ENCODE measurements at regions not wholly inside any gene's neighbourhood (a gene's known extent, or its start where the extent isn't known, plus 50 kb on each side); places are given as distances from the start of the nearest gene placed in this dataset.

DNA sequence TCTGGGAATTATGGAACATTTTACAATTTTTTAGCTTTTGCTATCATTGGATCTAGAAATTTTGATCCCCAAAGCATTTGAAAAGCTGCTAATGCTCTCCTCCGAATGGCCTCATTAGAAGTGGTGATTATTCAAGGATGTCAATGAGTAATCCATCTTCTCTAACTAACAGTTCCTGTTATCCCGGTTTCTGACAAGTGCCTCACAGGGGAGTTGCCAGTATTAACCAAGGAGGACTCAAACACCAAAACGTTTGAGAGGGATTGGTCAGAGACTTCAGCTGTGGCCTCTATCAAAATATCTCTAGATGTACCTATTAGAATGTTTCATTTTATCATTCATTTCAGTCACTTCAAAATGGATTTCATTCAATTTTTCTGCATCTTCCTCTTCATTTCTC, 208.3 kb upstream of the ITGA1 start:
- no peaks in the 10 kb centered on the region for H3K9me2 ChIP-seq (replicated peaks; ENCODE audit: low read depth, low read length)
- no peak overlapping the region for H3K9ac ChIP-seq (ENCODE audit: low read depth, low read length, poor library complexity, severe bottlenecking)
- H2AFZ ChIP-seq (ENCODE audit: low read length), result no peak overlapping the region
- TF ChIP-seq, protein P1, sequence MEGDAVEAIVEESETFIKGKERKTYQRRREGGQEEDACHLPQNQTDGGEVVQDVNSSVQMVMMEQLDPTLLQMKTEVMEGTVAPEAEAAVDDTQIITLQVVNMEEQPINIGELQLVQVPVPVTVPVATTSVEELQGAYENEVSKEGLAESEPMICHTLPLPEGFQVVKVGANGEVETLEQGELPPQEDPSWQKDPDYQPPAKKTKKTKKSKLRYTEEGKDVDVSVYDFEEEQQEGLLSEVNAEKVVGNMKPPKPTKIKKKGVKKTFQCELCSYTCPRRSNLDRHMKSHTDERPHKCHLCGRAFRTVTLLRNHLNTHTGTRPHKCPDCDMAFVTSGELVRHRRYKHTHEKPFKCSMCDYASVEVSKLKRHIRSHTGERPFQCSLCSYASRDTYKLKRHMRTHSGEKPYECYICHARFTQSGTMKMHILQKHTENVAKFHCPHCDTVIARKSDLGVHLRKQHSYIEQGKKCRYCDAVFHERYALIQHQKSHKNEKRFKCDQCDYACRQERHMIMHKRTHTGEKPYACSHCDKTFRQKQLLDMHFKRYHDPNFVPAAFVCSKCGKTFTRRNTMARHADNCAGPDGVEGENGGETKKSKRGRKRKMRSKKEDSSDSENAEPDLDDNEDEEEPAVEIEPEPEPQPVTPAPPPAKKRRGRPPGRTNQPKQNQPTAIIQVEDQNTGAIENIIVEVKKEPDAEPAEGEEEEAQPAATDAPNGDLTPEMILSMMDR (conservative IDR thresholded peaks at IDR 0.05; ENCODE audit: low read length), result no peak
- no peak for TF ChIP-seq EZH2phosphoT487 (IDR thresholded peaks at IDR 0.05; ENCODE audit: borderline replicate concordance)
- H3F3A ChIP-seq (ENCODE audit: low read depth), result no peaks in the 10 kb centered on the region
- H3K4me1 ChIP-seq (ENCODE audit: insufficient read depth, low read length, poor library complexity, severe bottlenecking), result no peaks in the 10 kb centered on the region
- H4K20me1 ChIP-seq (ENCODE audit: insufficient read depth, low read length, poor library complexity, severe bottlenecking), result no peaks in the 10 kb centered on the region
- H3K79me2 ChIP-seq (ENCODE audit: insufficient read depth, low read length), result no peaks in the 10 kb centered on the region
- no peak overlapping the region for H3K4me2 ChIP-seq (ENCODE audit: low read depth, low read length, poor library complexity, severe bottlenecking)
- H3K9me3 ChIP-seq (ENCODE audit: insufficient read depth, low read depth, low read length), result no peaks in the 10 kb centered on the region
- no peak overlapping the region for H3K4me3 ChIP-seq (ENCODE audit: low read length, poor library complexity, severe bottlenecking)
- no peaks in the 10 kb centered on the region for H3K27me3 ChIP-seq (ENCODE audit: insufficient read depth, low read length, poor library complexity, severe bottlenecking)
- H3K36me3 ChIP-seq (ENCODE audit: insufficient read depth, low read length), result no peaks in the 10 kb centered on the region

DNA sequence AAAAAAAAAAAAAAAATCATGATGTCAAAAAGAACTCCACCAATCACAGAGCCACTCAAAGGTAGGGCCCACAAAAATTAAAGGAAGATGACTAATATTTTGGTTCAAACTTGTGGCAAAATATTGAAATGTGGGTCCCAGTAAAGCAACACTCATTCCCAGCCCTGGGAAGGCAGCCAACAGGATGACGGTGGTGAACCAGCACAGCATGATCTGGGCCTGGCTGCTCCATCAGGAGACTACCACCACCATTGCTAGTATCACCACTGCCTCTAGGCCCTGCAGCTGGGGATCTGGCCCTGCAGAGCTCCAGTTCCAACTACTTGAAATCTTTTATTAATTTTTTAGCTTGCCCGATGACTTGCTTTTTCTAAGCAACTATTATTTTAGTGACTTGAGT, 206.8 kb upstream of the ITGA1 start:
- Histone ChIP-seq H3K4me3 (ENCODE audit: low read length, poor library complexity, severe bottlenecking) (no peak overlapping the region), H3K9ac (ENCODE audit: low read depth, low read length, poor library complexity, severe bottlenecking) (no peak overlapping the region), H3K9me2 (replicated peaks; ENCODE audit: low read depth, low read length) (no peaks in the 10 kb centered on the region), H3K27me3 (ENCODE audit: insufficient read depth, low read length, poor library complexity, severe bottlenecking) (no peaks in the 10 kb centered on the region), H3K9me3 (ENCODE audit: insufficient read depth, low read depth, low read length) (no peaks in the 10 kb centered on the region), H3K4me1 (ENCODE audit: insufficient read depth, low read length, poor library complexity, severe bottlenecking) (no peaks in the 10 kb centered on the region), H4K20me1 (ENCODE audit: insufficient read depth, low read length, poor library complexity, severe bottlenecking) (no peaks in the 10 kb centered on the region), H3F3A (ENCODE audit: low read depth) (no peaks in the 10 kb centered on the region), H2AFZ (ENCODE audit: low read length) (no peak overlapping the region; the same call in 1 of the 2 replicates), H3K4me2 (ENCODE audit: low read depth, low read length, poor library complexity, severe bottlenecking) (no peak overlapping the region), H3K79me2 (ENCODE audit: insufficient read depth, low read length) (no peaks in the 10 kb centered on the region), H3K36me3 (ENCODE audit: insufficient read depth, low read length) (no peaks in the 10 kb centered on the region)
- TF ChIP-seq, protein P1 (conservative IDR thresholded peaks at IDR 0.05; ENCODE audit: low read length), result no peak

DNA sequence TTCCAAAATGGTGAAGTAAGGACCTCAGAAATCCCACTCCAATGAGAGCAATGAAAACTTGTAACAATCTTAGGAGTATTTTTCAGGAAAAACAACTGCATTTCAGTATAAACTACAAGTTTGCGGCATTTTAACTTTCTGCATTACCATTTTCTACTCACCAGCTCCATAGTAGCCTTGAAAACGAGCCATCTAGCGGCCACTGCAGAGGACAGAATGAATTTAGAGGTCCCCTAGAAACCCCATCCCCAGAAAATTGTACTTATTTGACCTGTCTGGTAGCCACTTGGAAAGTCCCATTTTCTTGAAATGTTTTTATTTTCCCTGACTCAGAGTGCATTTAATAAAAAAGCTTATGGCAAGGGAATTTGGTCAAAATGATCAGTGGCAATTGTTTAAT, 205.4 kb upstream of the ITGA1 start:
- H4K20me1 ChIP-seq (ENCODE audit: insufficient read depth, low read length, poor library complexity, severe bottlenecking), result no peaks in the 10 kb centered on the region
- no peak overlapping the region for H2AFZ ChIP-seq (ENCODE audit: low read length)
- no peaks in the 10 kb centered on the region; the same call in 1 of the 2 replicates for H3F3A ChIP-seq (ENCODE audit: low read depth)
- H3K9me2 ChIP-seq (replicated peaks; ENCODE audit: low read depth, low read length), result no peaks in the 10 kb centered on the region
- no peak overlapping the region for H3K9ac ChIP-seq (ENCODE audit: low read depth, low read length, poor library complexity, severe bottlenecking)
- no peak overlapping the region for H3K4me2 ChIP-seq (ENCODE audit: low read depth, low read length, poor library complexity, severe bottlenecking)
- H3K27me3 ChIP-seq (ENCODE audit: insufficient read depth, low read length, poor library complexity, severe bottlenecking), result no peaks in the 10 kb centered on the region
- TF ChIP-seq, protein P1 (conservative IDR thresholded peaks at IDR 0.05; ENCODE audit: low read length), result no peak
- no peak for TF ChIP-seq EZH2phosphoT487 (IDR thresholded peaks at IDR 0.05; ENCODE audit: borderline replicate concordance)
- no peaks in the 10 kb centered on the region for H3K79me2 ChIP-seq (ENCODE audit: insufficient read depth, low read length)
- H3K4me3 ChIP-seq (ENCODE audit: low read length, poor library complexity, severe bottlenecking), result no peak overlapping the region
- no peaks in the 10 kb centered on the region for H3K36me3 ChIP-seq (ENCODE audit: insufficient read depth, low read length)
- no peaks in the 10 kb centered on the region for H3K9me3 ChIP-seq (ENCODE audit: insufficient read depth, low read depth, low read length)
- no peaks in the 10 kb centered on the region for H3K4me1 ChIP-seq (ENCODE audit: insufficient read depth, low read length, poor library complexity, severe bottlenecking)

All from Loucy (cell line).